T-cell (primary cell): ENCODE measurements at regions not wholly inside any gene's neighbourhood (a gene's known extent, or its start where the extent isn't known, plus 50 kb on each side); places are given as distances from the start of the nearest gene placed in this dataset.
"Not testable (repeated sequence)": the region's sequence is repeated elsewhere in the genome, so short reads cannot be mapped to it uniquely, and the experiment has no call there.

Experiments used
- ATAC-seq, 4 experiments: fragments of 200-7000 bp in 3 of 4; fragments of 150-1000 bp in 1 of 4; cut with Tn5 transposase; replicated peaks in 1 of 4; 1 replicate in 3 of 4; 2 replicates in 1 of 4; pipeline ENCODE4 v1.10.0; 2021; ENCODE audit warnings: moderate library complexity in 3 of 4, mild to moderate bottlenecking in 2 of 4, moderate number of reproducible peaks in 1 of 4
- CTCF ChIA-PET, 2 donors: fragments of 300-600 bp; sonication (Branson Sonifier 250); formaldehyde crosslinking; loops; one replicate each; lab custom pipeline; 2022; ENCODE audit warnings: antibody characterized with exemption in 2 of 2; lab: Charles Lee
- POLR2A ChIA-PET, 2 donors: fragments of 300-600 bp; sonication (Branson Sonifier 250); formaldehyde crosslinking; loops; one replicate each; lab custom pipeline; 2022; ENCODE audit warnings: antibody characterized with exemption in 2 of 2; lab: Charles Lee
- DNase-seq, 35 experiments: peaks; one replicate each; pipeline versions ENCODE4 v3.0.0 to v3.0.0-alpha.2; 2013 to 2023
- H3K27ac ChIP-seq: one replicate; pipeline ENCODE4 v1.5.1; 2013; ENCODE audit warnings: low read length
- H3K27me3 ChIP-seq, 2 experiments: replicated peaks in 1 of 2; 1 replicate in 1 of 2; 2 replicates in 1 of 2; pipeline versions ENCODE4 v1.6.1 to v1.7.0; 2013; ENCODE audit warnings: low read length in 1 of 2, mixed read lengths in 1 of 2; ENCODE audit not compliant: control insufficient read depth in 2 of 2, insufficient read depth in 2 of 2; ENCODE audit errors: extremely low read depth in 1 of 2
- H3K36me3 ChIP-seq, 2 donors: 1 replicate in 1 of 2; 2 replicates in 1 of 2; pipeline versions ENCODE4 v1.6.1 to v1.7.0; 2013; ENCODE audit warnings: low read length in 1 of 2; ENCODE audit not compliant: control insufficient read depth in 2 of 2, insufficient read depth in 1 of 2; ENCODE audit errors: extremely low read depth in 1 of 2
- H3K4me1 ChIP-seq, 2 experiments: 1 replicate in 1 of 2; 2 replicates in 1 of 2; pipeline versions ENCODE4 v1.6.1 to v1.7.0; 2013; ENCODE audit warnings: low read length in 2 of 2, mixed read lengths in 1 of 2; ENCODE audit not compliant: insufficient read depth in 2 of 2, control insufficient read depth in 1 of 2; ENCODE audit errors: extremely low read depth in 1 of 2
- H3K4me3 ChIP-seq, 2 donors: 1 replicate in 1 of 2; 2 replicates in 1 of 2; pipeline versions ENCODE4 v1.5.1 to v1.7.0; 2013; ENCODE audit warnings: mild to moderate bottlenecking in 2 of 2, low read length in 1 of 2, moderate library complexity in 1 of 2; ENCODE audit not compliant: control insufficient read depth in 1 of 2; ENCODE audit errors: extremely low read depth in 1 of 2
- H3K9me3 ChIP-seq: 2 replicates; pipeline ENCODE4 v1.7.0; 2013
- H3K27ac Mint-ChIP-seq, 2 donors: one replicate each; pipeline ENCODE4 v1.8.0; 2020 to 2021; ENCODE audit warnings: mild to moderate bottlenecking in 2 of 2, mixed read lengths in 2 of 2
- H3K27me3 Mint-ChIP-seq, 2 donors: one replicate each; pipeline ENCODE4 v1.8.0; 2021 to 2022; ENCODE audit warnings: mixed read lengths in 2 of 2
- H3K36me3 Mint-ChIP-seq: one replicate; pipeline ENCODE4 v1.8.0; 2021; ENCODE audit warnings: mixed read lengths
- H3K4me1 Mint-ChIP-seq, 3 donors: one replicate each; pipeline ENCODE4 v1.8.0; 2020 to 2022; ENCODE audit warnings: mixed read lengths in 3 of 3, mild to moderate bottlenecking in 1 of 3
- H3K4me3 Mint-ChIP-seq, 3 donors: one replicate each; pipeline ENCODE4 v1.8.0; 2020 to 2022; ENCODE audit warnings: mild to moderate bottlenecking in 3 of 3, mixed read lengths in 3 of 3, moderate library complexity in 3 of 3
- H3K9me3 Mint-ChIP-seq, 3 donors: one replicate each; pipeline ENCODE4 v1.8.0; 2020 to 2022; ENCODE audit warnings: mixed read lengths in 3 of 3
- WGBS: methylation state at CpG from one replicate; pipeline ENCODE4 v1.1.5; 2013; ENCODE audit warnings: missing lambda C conversion rate; ENCODE audit not compliant: insufficient coverage; 5-methylcytosine and 5-hydroxymethylcytosine counted together

GRCh38 chr20:56710577-56710976 is 81.5 kb downstream of the TFAP2C start:
- DNase-seq, ATAC-seq, H3K27me3 Mint-ChIP-seq, H3K4me1 Mint-ChIP-seq, CTCF ChIA-PET, H3K4me1 ChIP-seq, POLR2A ChIA-PET, H3K9me3 Mint-ChIP-seq, H3K36me3 Mint-ChIP-seq, H3K9me3 ChIP-seq, H3K4me3 ChIP-seq, H3K36me3 ChIP-seq, H3K27ac ChIP-seq, H3K4me3 Mint-ChIP-seq, H3K27ac Mint-ChIP-seq: not testable (repeated sequence)
- peaks cover 0 to 16% of the 10 kb centered on the region in 2 experiments for H3K27me3 ChIP-seq
- WGBS = 50% methylated on average over 2 of the region's 2 CpGs

- Histone ChIP-seq H3K9me3 (no peaks in the 10 kb centered on the region), H3K4me1 (no peaks in the 10 kb centered on the region), H3K27ac (no peak overlapping the region), H3K36me3 (no peaks in the 10 kb centered on the region), H3K27me3 (peaks cover 0 to 16% of the 10 kb centered on the region in 2 experiments), H3K4me3 (no peak overlapping the region)
- Mint-ChIP-seq H3K4me1 (no peaks in the 10 kb centered on the region), H3K4me3 (no peak overlapping the region), H3K36me3 (no peaks in the 10 kb centered on the region), H3K9me3 (peaks cover 0 to 1% (median 0%) of the 10 kb centered on the region in 3 donors), H3K27me3 (peaks cover 9% of the 10 kb centered on the region in 2 donors), H3K27ac (no peak overlapping the region)
- CTCF ChIA-PET = no interaction called here
- WGBS = 62% methylated on average over 3 of the region's 6 CpGs
- DNase-seq (no peak), ATAC-seq (no peak)
- POLR2A ChIA-PET = no interaction called here
Observed at GRCh38 chr20:56711018-56711417, 81.9 kb downstream of the TFAP2C start.

- Histone ChIP-seq H3K4me3 (no peak overlapping the region), H3K27me3 (peaks cover 0 to 15% of the 10 kb centered on the region in 2 experiments), H3K36me3 (no peaks in the 10 kb centered on the region), H3K27ac (no peak overlapping the region), H3K9me3 (no peaks in the 10 kb centered on the region), H3K4me1 (no peaks in the 10 kb centered on the region)
- ChIA-PET POLR2A (no interaction called here), CTCF (no interaction called here)
- Mint-ChIP-seq H3K9me3 (no peaks in the 10 kb centered on the region), H3K36me3 (no peaks in the 10 kb centered on the region), H3K27ac (no peak overlapping the region), H3K4me1 (no peaks in the 10 kb centered on the region), H3K4me3 (no peak overlapping the region), H3K27me3 (peaks cover 8 to 9% of the 10 kb centered on the region in 2 donors)
- no peak for ATAC-seq
- WGBS = 56% methylated on average over 7 of the region's 10 CpGs
- DNase-seq = no peak
Observed at GRCh38 chr20:56715309-56715708, 86.2 kb downstream of the TFAP2C start.

GRCh38 chr20:56715902-56716519 is 86.9 kb downstream of the TFAP2C start:
- Mint-ChIP-seq H3K27ac (no peak overlapping the region), H3K36me3 (no peaks in the 10 kb centered on the region), H3K4me1 (no peaks in the 10 kb centered on the region), H3K9me3 (no peaks in the 10 kb centered on the region), H3K27me3 (peaks cover 8 to 9% of the 10 kb centered on the region in 2 donors), H3K4me3 (no peak overlapping the region)
- no peaks in the 10 kb centered on the region for H3K4me1 ChIP-seq
- peaks cover 0 to 15% of the 10 kb centered on the region in 2 experiments for H3K27me3 ChIP-seq
- H3K9me3 ChIP-seq = no peaks in the 10 kb centered on the region
- no peaks in the 10 kb centered on the region for H3K36me3 ChIP-seq
- H3K27ac ChIP-seq = no peak overlapping the region
- DNase-seq (no peak), ATAC-seq (no peak)
- no peak overlapping the region for H3K4me3 ChIP-seq
- POLR2A ChIA-PET = no interaction called here
- WGBS = 51% methylated on average over 3 of the region's 3 CpGs
- CTCF ChIA-PET = no interaction called here

GRCh38 chr20:56716806-56717205 is 87.7 kb downstream of the TFAP2C start:
- no peak overlapping the region for H3K27ac Mint-ChIP-seq
- H3K9me3 Mint-ChIP-seq = no peaks in the 10 kb centered on the region
- Histone ChIP-seq H3K4me3 (no peak overlapping the region), H3K9me3 (no peaks in the 10 kb centered on the region), H3K27me3 (peaks cover 0 to 11% of the 10 kb centered on the region in 2 experiments), H3K36me3 (no peaks in the 10 kb centered on the region), H3K4me1 (no peaks in the 10 kb centered on the region), H3K27ac (no peak overlapping the region)
- ATAC-seq (no peak), DNase-seq (no peak)
- H3K4me1 Mint-ChIP-seq = no peaks in the 10 kb centered on the region
- WGBS = 85% methylated on average over 9 of the region's 11 CpGs
- ChIA-PET CTCF (no interaction called here), POLR2A (no interaction called here)
- H3K4me3 Mint-ChIP-seq = no peak overlapping the region
- no peaks in the 10 kb centered on the region for H3K36me3 Mint-ChIP-seq
- H3K27me3 Mint-ChIP-seq = peaks cover 5 to 8% of the 10 kb centered on the region in 2 donors

- H3K27ac ChIP-seq = no peak overlapping the region
- ChIA-PET POLR2A (no interaction called here), CTCF (no interaction called here)
- peaks cover 0 to 9% of the 10 kb centered on the region in 2 experiments for H3K27me3 ChIP-seq
- no peak overlapping the region for H3K27ac Mint-ChIP-seq
- H3K4me3 ChIP-seq = no peak overlapping the region
- H3K4me1 Mint-ChIP-seq = no peaks in the 10 kb centered on the region
- ATAC-seq (no peak), DNase-seq (no peak)
- WGBS = 80% methylated on average over 2 of the region's 2 CpGs
- no peaks in the 10 kb centered on the region for H3K36me3 Mint-ChIP-seq
- no peaks in the 10 kb centered on the region for H3K4me1 ChIP-seq
- H3K4me3 Mint-ChIP-seq = no peak overlapping the region
- H3K9me3 ChIP-seq = no peaks in the 10 kb centered on the region
- H3K9me3 Mint-ChIP-seq = no peaks in the 10 kb centered on the region
- H3K36me3 ChIP-seq = no peaks in the 10 kb centered on the region
- peaks cover 5 to 8% of the 10 kb centered on the region in 2 donors for H3K27me3 Mint-ChIP-seq
Observed at GRCh38 chr20:56718816-56719215, 89.7 kb downstream of the TFAP2C start.
